Thoracic aorta (tissue), 2 donors: ENCODE measurements at regions not wholly inside any gene's neighbourhood (a gene's known extent, or its start where the extent isn't known, plus 50 kb on each side); places are given as distances from the start of the nearest gene placed in this dataset.

ENCODE experiments used
- ATAC-seq: fragments of 150-250 bp; one replicate; pipeline ENCODE4 v1.8.0; 2017; ENCODE audit warnings: low read depth; ENCODE audit not compliant: insufficient number of reproducible peaks, low FRiP score
- DNase-seq: peaks from one replicate; pipeline ENCODE4 v3.0.0-alpha.2; 2020; ENCODE audit warnings: low spot score
- H3K27ac ChIP-seq, 2 donors: fragments of 200-600 bp; sonication (generic); 1 replicate in 1 of 2; 2 replicates in 1 of 2; pipeline ENCODE4 v1.5.1; 2016; ENCODE audit warnings: mild to moderate bottlenecking in 2 of 2, moderate library complexity in 2 of 2
- H3K27me3 ChIP-seq: fragments of 200-600 bp; sonication (generic); replicated peaks from 2 replicates; pipeline ENCODE4 v1.6.0; 2016; ENCODE audit warnings: mild to moderate bottlenecking; ENCODE audit not compliant: insufficient read depth
- H3K36me3 ChIP-seq: fragments of 200-600 bp; sonication (generic); one replicate; pipeline ENCODE4 v1.5.1; 2016
- H3K4me1 ChIP-seq, 2 donors: fragments of 200-600 bp; sonication (generic); 1 replicate in 1 of 2; 2 replicates in 1 of 2; pipeline versions ENCODE4 v1.5.1 to v1.6.0; 2016; ENCODE audit warnings: low read depth in 2 of 2, mild to moderate bottlenecking in 1 of 2; ENCODE audit not compliant: control insufficient read depth in 1 of 2
- H3K4me3 ChIP-seq: fragments of 200-600 bp; sonication (generic); 2 replicates; pipeline ENCODE4 v1.5.1; 2016; ENCODE audit warnings: mild to moderate bottlenecking
- H3K9me3 ChIP-seq: fragments of 200-600 bp; sonication (generic); 2 replicates; pipeline ENCODE4 v1.5.1; 2016
- TF ChIP-seq, protein P1 (sequence below): fragments of 200-600 bp; sonication (generic); IDR thresholded peaks from one replicate; pipeline ENCODE4 v1.5.1; 2019; ENCODE audit warnings: antibody characterized with exemption

- Histone ChIP-seq H3K4me3 (no peak overlapping the region), H3K36me3 (no peaks in the 10 kb centered on the region), H3K27ac (no peak overlapping the region), H3K9me3 (no peaks in the 10 kb centered on the region), H3K27me3 (no peaks in the 10 kb centered on the region), H3K4me1 (peaks cover 27 to 45% of the 10 kb centered on the region in 2 donors)
- DNase-seq (no peak), ATAC-seq (no peak)
- TF ChIP-seq, protein P1, sequence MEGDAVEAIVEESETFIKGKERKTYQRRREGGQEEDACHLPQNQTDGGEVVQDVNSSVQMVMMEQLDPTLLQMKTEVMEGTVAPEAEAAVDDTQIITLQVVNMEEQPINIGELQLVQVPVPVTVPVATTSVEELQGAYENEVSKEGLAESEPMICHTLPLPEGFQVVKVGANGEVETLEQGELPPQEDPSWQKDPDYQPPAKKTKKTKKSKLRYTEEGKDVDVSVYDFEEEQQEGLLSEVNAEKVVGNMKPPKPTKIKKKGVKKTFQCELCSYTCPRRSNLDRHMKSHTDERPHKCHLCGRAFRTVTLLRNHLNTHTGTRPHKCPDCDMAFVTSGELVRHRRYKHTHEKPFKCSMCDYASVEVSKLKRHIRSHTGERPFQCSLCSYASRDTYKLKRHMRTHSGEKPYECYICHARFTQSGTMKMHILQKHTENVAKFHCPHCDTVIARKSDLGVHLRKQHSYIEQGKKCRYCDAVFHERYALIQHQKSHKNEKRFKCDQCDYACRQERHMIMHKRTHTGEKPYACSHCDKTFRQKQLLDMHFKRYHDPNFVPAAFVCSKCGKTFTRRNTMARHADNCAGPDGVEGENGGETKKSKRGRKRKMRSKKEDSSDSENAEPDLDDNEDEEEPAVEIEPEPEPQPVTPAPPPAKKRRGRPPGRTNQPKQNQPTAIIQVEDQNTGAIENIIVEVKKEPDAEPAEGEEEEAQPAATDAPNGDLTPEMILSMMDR: no peak
These were observed 124.9 kb upstream of the ZNF608 start for GRCh38 chr5:124871303-124871702.

- Histone ChIP-seq H3K9me3 (no peaks in the 10 kb centered on the region), H3K27me3 (no peaks in the 10 kb centered on the region), H3K4me1 (peaks cover 24 to 39% of the 10 kb centered on the region in 2 donors), H3K4me3 (no peak overlapping the region), H3K27ac (no peak overlapping the region), H3K36me3 (no peaks in the 10 kb centered on the region)
- ATAC-seq (no peak), DNase-seq (no peak)
- TF ChIP-seq, protein P1: no peak
These were observed 125.6 kb upstream of the ZNF608 start for GRCh38 chr5:124872086-124872485.

- Histone ChIP-seq H3K9me3 (no peaks in the 10 kb centered on the region), H3K4me3 (no peak overlapping the region), H3K27ac (no peak overlapping the region), H3K27me3 (no peaks in the 10 kb centered on the region), H3K4me1 (peaks cover 24 to 36% of the 10 kb centered on the region in 2 donors), H3K36me3 (no peaks in the 10 kb centered on the region)
- DNase-seq (no peak), ATAC-seq (no peak)
- TF ChIP-seq, protein P1: no peak
These were observed 126.2 kb upstream of the ZNF608 start for GRCh38 chr5:124872615-124873014.

DNA sequence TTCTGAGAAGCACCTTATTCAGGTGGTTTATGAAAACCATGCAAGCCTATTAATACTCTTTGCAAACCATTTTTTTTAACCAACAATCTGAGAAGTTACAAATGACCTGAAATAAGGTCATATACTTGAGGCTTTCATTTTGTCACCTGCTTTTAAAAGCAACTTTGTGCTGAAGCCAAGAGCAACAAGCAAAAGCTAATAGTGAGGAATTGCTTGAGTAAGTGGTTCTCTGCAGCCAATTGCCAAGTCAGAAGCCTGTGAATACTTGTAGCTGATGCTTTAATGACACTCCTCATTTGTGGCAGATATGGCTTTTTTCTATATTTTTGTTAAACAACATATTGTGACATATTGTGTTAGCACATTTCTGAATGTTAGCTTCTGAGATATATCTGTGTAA is 126.7 kb upstream of the ZNF608 start:
- ATAC-seq: no peak
- TF ChIP-seq, protein P1: no peak

DNA sequence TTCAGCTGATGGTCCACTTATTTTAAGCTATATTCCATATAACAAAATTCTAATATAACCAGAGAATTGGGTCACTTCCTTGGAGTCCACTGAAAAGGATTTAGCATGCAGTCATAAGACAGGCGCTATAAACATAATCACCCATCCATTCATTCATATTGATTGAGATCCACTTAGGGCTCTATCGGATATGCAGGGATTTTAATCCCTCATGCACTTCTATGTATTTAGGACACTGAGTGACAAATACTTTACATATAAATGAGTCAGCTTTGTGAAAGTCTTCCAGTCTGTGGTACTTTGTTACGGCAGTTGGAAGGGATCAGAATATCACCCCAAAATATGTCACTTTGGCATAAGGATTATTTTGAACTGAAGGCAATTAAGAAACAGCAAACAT is 127.3 kb upstream of the ZNF608 start:
- H3K4me3 ChIP-seq: no peak overlapping the region
- H3K9me3 ChIP-seq: no peaks in the 10 kb centered on the region
- DNase-seq: no peak
- no peak for ATAC-seq
- no peak overlapping the region for H3K27ac ChIP-seq
- H3K36me3 ChIP-seq: no peaks in the 10 kb centered on the region
- H3K27me3 ChIP-seq: no peaks in the 10 kb centered on the region
- peaks cover 20 to 28% of the 10 kb centered on the region in 2 donors for H3K4me1 ChIP-seq
- TF ChIP-seq, protein P1: no peak

More for the DNA sequence above, 126.7 kb upstream of the ZNF608 start:
- H3K27ac ChIP-seq: no peak overlapping the region
- H3K36me3 ChIP-seq: no peaks in the 10 kb centered on the region
- no peaks in the 10 kb centered on the region for H3K27me3 ChIP-seq
- H3K4me3 ChIP-seq: no peak overlapping the region
- no peak for DNase-seq
- peaks cover 24 to 33% of the 10 kb centered on the region in 2 donors for H3K4me1 ChIP-seq
- no peaks in the 10 kb centered on the region for H3K9me3 ChIP-seq
